ENCODE measurements at regions not wholly inside any gene's neighbourhood (a gene's known extent, or its start where the extent isn't known, plus 50 kb on each side); places are given as distances from the start of the nearest gene placed in this dataset.

DNA sequence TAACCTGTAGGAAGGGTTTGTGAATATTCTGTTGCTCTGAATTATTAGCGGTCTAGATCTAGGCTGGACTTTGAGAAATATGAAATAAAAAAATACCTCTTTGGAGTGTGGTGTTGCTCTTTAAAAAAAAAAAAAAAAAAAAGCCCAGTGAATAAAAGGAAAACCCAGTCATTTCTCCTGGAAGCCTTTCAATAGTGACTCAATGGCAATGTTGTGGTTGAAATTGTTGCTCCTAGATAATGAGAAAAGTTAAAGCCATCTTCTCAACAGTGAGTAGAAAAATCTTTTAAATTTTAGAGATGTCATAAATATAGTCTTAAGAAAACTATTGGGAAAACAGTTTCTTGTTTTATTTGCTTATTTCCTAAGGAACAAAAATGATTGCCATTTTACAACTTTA lies 135.3 kb downstream of the RFC3 start:
- no peak for DNase-seq (ENCODE audit: low spot score)

GRCh38 chr13:33953781-33954180 lies 135.8 kb downstream of the RFC3 start:
- DNase-seq (ENCODE audit: low spot score) = no peak

DNA sequence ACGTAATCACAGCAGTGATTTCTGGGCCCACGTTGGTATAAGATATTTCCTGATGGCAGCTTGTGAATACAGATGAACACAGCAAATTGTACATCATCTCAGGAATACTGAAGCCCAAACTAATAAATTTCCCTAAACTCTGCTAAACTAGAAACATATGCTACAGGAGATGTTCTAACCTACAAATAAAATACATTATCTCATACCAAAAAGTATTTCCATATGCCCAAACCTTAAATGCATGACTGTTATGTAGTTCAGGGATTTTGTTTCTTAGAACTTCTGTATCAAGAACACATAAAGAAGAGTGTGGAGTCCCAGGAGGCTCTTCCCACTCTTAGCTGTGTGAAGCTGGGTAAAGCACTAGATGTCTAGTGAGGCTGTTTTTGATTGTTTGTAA lies 138.4 kb downstream of the RFC3 start:
- DNase-seq (ENCODE audit: low spot score) = no peak

GRCh38 chr13:33957497-33957905 lies 139.6 kb downstream of the RFC3 start:
- no peak for DNase-seq (ENCODE audit: low spot score)

GRCh38 chr13:33958964-33959363 lies 141.0 kb downstream of the RFC3 start:
- no peak for DNase-seq (ENCODE audit: low spot score)

- DNase-seq (ENCODE audit: low spot score) = no peak
Measured at GRCh38 chr13:33963134-33963533, 145.2 kb downstream of the RFC3 start.

GRCh38 chr13:33963895-33964294 lies 145.9 kb downstream of the RFC3 start:
- DNase-seq (ENCODE audit: low spot score) = no peak

GRCh38 chr13:33968520-33969507 lies 150.9 kb downstream of the RFC3 start:
- no peak for DNase-seq (ENCODE audit: low spot score)

- DNase-seq (ENCODE audit: low spot score) = no peak
Measured at GRCh38 chr13:33970746-33971561, 153.0 kb downstream of the RFC3 start.

- DNase-seq (ENCODE audit: low spot score) = no peak
Measured at GRCh38 chr13:33971562-33971819, 153.5 kb downstream of the RFC3 start.

- DNase-seq (ENCODE audit: low spot score) = no peak
Measured at GRCh38 chr13:33973194-33973593, 155.2 kb downstream of the RFC3 start.

DNA sequence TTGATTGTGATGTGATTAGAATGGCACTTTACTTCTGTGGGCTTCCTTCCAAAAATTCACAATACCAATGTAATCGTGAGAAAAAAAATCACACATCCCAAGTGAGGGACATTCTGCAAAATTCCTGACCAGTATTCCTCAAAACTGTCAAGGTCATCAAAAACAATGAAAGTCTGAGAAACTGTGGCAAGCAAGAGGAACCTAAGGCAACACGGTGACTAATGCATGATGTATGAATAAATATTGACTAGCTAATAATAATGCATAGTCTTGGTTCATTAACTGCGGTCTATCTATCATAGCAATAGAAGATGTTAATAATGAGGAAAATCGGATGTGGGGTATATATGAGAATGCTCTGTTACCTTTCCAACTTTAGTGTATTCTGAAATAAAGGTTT lies 159.0 kb downstream of the RFC3 start:
- DNase-seq (ENCODE audit: low spot score) = no peak

DNA sequence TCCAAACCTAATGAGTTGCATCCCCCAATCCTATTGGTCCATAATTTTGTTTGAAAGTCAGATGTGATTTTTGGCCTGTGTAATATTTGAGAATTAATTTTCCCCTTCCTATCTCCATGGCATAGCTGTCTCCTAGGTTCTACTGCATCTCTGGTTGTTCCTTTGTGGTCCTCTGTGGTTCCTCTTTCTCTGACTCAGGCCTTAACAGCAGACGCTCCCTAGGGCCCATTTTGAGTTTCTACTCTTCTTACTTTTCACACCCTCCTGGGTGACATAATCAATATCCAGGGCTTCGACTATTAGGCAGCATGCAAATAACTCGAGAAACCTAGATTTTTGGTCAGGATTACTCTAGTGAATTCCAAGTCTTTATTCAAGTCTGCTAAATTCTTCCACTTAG lies 160.7 kb downstream of the RFC3 start:
- DNase-seq (ENCODE audit: low spot score) = no peak

DNA sequence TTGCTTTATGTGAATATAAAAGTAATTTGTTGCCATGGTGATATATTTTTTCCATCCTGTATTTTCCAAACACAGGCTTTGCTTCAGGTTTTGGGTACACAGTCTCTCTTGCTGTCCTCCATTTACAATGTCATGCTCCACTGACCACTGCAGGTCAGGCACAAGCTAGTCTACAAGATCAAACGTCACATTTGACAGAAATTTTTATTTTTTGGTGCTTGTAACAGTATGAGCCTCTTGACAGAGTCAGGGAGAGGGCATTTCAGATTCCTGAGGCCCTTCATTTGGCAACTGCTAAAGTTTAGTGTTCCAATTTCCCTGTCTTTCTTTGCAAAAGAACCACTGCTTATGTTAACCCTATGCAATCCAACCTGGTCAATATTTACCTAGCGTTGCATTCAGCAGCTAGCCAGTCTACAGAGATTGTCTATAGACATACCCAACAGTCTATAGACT lies 175.0 kb downstream of the RFC3 start:
- no peak for DNase-seq (ENCODE audit: low spot score)

GRCh38 chr13:33994198-33994597 lies 176.2 kb downstream of the RFC3 start:
- DNase-seq (ENCODE audit: low spot score) = no peak

DNA sequence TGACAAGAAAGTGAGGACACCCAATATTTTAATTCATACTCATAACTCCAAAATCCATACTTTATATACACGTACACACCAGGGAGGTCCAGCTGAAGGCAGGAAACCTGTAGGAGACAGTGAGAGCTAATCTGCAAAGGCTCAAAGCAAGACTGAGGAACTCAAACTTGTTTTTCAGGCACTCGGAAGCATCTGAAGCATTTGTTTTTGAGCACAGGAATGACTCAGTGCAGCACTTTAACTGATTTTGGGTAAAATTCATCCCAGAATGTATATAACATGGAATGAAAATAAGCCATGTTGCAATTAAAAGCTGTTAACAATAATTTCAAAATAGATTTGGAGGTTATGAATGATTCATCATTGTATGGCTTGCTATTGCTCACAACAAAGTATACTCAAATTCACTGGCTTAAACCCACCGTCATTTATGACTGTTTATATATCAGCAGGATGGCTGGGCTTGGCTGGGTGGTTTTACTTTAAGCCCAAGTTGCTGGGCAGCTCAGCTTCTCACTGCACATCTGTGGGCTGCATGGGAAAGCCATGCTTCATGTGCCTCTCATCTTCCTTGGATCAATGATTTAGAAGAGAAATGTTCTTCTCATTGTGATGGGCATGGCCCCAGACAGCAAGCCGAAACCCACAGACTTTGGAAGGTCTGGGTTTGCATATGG lies 177.0 kb downstream of the RFC3 start:
- DNase-seq (ENCODE audit: low spot score) = no peak

DNA sequence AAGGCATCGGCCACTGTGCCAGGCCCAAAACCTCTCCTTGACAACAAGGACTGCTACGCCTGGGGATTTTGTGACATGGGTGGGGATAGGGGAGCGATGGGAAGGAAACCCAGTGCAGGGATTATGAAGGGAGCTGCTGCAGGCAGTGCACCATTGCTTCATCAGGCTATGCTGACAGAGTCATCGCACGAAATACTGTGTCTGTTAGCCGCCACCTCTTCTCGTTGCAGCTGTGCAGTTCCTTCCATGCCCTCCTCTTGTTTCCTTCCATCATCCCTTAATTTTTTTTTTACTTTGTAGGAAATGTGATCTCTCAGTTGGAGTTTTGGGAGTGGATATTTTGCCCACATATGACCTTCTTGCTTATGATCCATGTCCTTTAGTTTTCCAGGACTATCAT lies 178.7 kb downstream of the RFC3 start:
- no peak for DNase-seq (ENCODE audit: low spot score)

GRCh38 chr13:33997574-33997973 lies 179.6 kb downstream of the RFC3 start:
- no peak for DNase-seq (ENCODE audit: low spot score)

DNA sequence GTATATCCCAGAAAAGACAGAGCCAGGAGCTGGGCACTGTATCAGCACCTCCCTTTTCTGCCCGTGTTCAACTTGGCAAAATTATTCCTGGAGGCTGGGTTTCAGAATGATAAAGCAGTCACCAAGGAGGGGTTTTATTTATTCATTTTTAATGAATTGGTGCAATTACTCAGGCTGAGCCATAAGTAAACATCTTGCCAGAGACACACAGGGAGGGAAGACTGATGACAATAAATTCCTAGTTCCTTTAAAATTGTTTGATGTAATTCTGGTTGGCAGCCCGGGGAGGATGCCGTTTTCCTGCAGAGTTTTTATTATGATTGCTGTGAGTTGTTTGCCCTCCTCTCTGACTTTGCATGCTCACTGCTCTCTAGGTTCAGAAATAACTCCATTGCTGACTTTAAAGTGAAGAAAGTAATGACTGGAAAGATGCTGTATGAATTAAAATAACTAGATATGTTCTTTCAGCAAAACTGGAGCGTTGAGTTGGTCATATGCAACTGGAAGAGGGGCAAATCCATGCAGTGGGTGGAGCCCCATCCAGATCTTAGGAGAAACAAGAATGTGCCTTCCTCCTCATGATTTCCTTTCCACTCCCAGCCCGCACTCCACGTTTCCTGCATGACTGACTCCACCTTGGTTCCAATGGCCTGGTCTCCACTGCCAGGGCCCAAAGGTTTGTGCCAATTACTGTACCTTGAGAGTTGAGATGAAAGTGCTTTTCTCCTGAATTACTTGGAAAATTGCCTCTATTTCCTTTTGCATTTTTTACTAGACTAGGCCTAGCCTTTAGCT lies 182.1 kb downstream of the RFC3 start:
- no peak for DNase-seq (ENCODE audit: low spot score)

- DNase-seq (ENCODE audit: low spot score) = no peak
Measured at GRCh38 chr13:34000955-34001354, 183.0 kb downstream of the RFC3 start.

DNA sequence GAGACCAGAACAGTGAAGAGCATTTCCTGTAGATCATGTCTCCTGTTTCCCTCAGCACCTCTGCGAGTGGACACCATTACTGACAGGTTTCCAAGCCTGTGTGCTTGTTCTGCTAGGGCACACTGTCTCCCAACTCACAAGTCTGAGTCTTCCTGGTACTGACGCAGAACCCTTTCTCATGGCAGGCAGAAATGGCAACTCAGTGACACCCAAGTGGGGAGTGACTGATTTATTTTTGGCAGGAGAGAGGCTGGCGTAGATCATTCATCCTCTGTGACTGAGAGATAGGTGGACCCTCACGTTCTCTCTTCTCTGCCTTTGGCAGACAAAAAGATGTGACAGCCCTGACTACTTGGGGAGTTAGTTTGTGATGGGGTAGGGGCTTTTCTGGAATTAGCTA lies 183.4 kb downstream of the RFC3 start:
- no peak for DNase-seq (ENCODE audit: low spot score)

GRCh38 chr13:34002141-34002540 lies 184.2 kb downstream of the RFC3 start:
- no peak for DNase-seq (ENCODE audit: low spot score)

All from CD4-positive, alpha-beta T cell treated with Interleukin-6 at 100 ng/mL for 8 hours (primary cell).